ENCODE measurements at regions not wholly inside any gene's neighbourhood (a gene's known extent, or its start where the extent isn't known, plus 50 kb on each side); places are given as distances from the start of the nearest gene placed in this dataset.

- H3K27ac Mint-ChIP-seq (ENCODE audit: unreplicated experiment) = no peak overlapping the region
- TF ChIP-seq CTCF (IDR thresholded peaks at IDR 0.05; ENCODE audit: partially characterized antibody, unreplicated experiment) = no peak
- no peak overlapping the region for H3K4me3 Mint-ChIP-seq (ENCODE audit: unreplicated experiment)
- H3K4me1 Mint-ChIP-seq (ENCODE audit: low read depth, unreplicated experiment) = peaks cover 41% of the 10 kb centered on the region
- H3K27me3 Mint-ChIP-seq (ENCODE audit: unreplicated experiment) = peaks cover 6% of the 10 kb centered on the region
- H3K36me3 Mint-ChIP-seq (ENCODE audit: unreplicated experiment) = no peaks in the 10 kb centered on the region
- peaks cover 6% of the 10 kb centered on the region for H3K9me3 Mint-ChIP-seq (ENCODE audit: unreplicated experiment)
- DNase-seq = no peak
These were observed 177.3 kb upstream of the C9orf72 start for GRCh38 chr9:27750566-27750965.

- H3K36me3 Mint-ChIP-seq (ENCODE audit: unreplicated experiment) = no peaks in the 10 kb centered on the region
- no peak for DNase-seq
- H3K4me1 Mint-ChIP-seq (ENCODE audit: low read depth, unreplicated experiment) = peaks cover 37% of the 10 kb centered on the region
- H3K27me3 Mint-ChIP-seq (ENCODE audit: unreplicated experiment) = peaks cover 6% of the 10 kb centered on the region
- no peak overlapping the region for H3K27ac Mint-ChIP-seq (ENCODE audit: unreplicated experiment)
- H3K4me3 Mint-ChIP-seq (ENCODE audit: unreplicated experiment) = no peak overlapping the region
- H3K9me3 Mint-ChIP-seq (ENCODE audit: unreplicated experiment) = peaks cover 6% of the 10 kb centered on the region
- TF ChIP-seq CTCF (IDR thresholded peaks at IDR 0.05; ENCODE audit: partially characterized antibody, unreplicated experiment) = no peak
These were observed 178.8 kb upstream of the C9orf72 start for GRCh38 chr9:27752069-27752468.

- Mint-ChIP-seq H3K27me3 (ENCODE audit: unreplicated experiment) (peaks cover 2% of the 10 kb centered on the region), H3K4me3 (ENCODE audit: unreplicated experiment) (no peak overlapping the region), H3K4me1 (ENCODE audit: low read depth, unreplicated experiment) (peaks cover 4% of the 10 kb centered on the region), H3K36me3 (ENCODE audit: unreplicated experiment) (no peaks in the 10 kb centered on the region), H3K9me3 (ENCODE audit: unreplicated experiment) (no peaks in the 10 kb centered on the region), H3K27ac (ENCODE audit: unreplicated experiment) (no peak overlapping the region)
- no peak for TF ChIP-seq CTCF (IDR thresholded peaks at IDR 0.05; ENCODE audit: partially characterized antibody, unreplicated experiment)
- no peak for DNase-seq
These were observed 182.6 kb upstream of the C9orf72 start for GRCh38 chr9:27755846-27756245.

- Mint-ChIP-seq H3K4me1 (ENCODE audit: low read depth, unreplicated experiment) (peaks cover 6% of the 10 kb centered on the region), H3K4me3 (ENCODE audit: unreplicated experiment) (no peak overlapping the region)
These were observed 183.1 kb upstream of the C9orf72 start for GRCh38 chr9:27756418-27756817.

GRCh38 chr9:27763831-27764230 lies 190.6 kb upstream of the C9orf72 start:
- no peak for TF ChIP-seq CTCF (IDR thresholded peaks at IDR 0.05; ENCODE audit: partially characterized antibody, unreplicated experiment)
- Mint-ChIP-seq H3K27me3 (ENCODE audit: unreplicated experiment) (no peaks in the 10 kb centered on the region), H3K27ac (ENCODE audit: unreplicated experiment) (no peak overlapping the region), H3K36me3 (ENCODE audit: unreplicated experiment) (no peaks in the 10 kb centered on the region), H3K4me3 (ENCODE audit: unreplicated experiment) (no peak overlapping the region), H3K4me1 (ENCODE audit: low read depth, unreplicated experiment) (peaks cover 2% of the 10 kb centered on the region), H3K9me3 (ENCODE audit: unreplicated experiment) (no peaks in the 10 kb centered on the region)
- DNase-seq = no peak

More at GRCh38 chr9:27756418-27756817, 183.1 kb upstream of the C9orf72 start:
- TF ChIP-seq CTCF (IDR thresholded peaks at IDR 0.05; ENCODE audit: partially characterized antibody, unreplicated experiment) = no peak
- Mint-ChIP-seq H3K36me3 (ENCODE audit: unreplicated experiment) (no peaks in the 10 kb centered on the region), H3K27ac (ENCODE audit: unreplicated experiment) (no peak overlapping the region), H3K27me3 (ENCODE audit: unreplicated experiment) (peaks cover 2% of the 10 kb centered on the region), H3K9me3 (ENCODE audit: unreplicated experiment) (no peaks in the 10 kb centered on the region)
- DNase-seq = no peak
